ENCODE measurements at regions not wholly inside any gene's neighbourhood (a gene's known extent, or its start where the extent isn't known, plus 50 kb on each side); places are given as distances from the start of the nearest gene placed in this dataset.

DNA sequence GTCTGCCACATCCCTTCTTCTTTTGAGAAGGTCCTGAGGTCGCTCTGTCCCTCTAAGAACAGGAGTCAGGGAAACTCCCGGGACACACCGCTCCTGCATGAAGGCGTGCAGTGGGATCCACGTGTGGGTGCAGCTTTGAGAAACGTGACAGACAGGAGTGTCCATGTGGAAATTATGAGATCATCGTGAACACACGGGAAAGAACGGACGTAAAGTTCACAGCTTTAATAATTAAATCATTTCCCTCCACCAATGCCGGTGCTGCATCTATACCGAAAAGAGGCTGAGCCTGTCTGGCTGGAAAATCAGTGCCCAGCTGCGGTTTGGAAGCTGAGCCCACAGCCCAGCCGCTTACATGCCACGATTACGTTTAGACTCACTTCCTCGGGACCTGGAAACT lies 372.4 kb upstream of the SALL3 start:
- peak; percentile 62 for DNase-seq (ENCODE audit: low spot score)

DNA sequence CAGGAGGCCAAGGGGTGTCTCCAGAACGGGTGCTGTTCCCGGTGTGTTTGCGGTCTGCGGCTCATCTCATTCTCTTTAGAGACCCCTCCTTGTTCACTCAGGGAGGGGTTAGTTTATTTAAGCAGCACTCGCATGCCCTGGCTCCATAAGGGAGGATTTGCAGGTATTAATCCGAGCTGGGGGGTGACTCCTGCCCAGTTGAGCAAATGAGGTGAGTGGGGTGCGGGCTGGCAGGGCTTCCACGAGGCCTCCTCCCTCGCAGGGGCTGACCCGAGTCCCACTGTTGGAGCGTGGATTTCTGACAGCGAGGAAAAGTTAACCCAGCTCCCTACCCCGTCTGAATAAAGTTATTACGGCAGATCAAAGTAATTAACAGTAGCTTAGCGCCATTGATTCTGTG lies 371.8 kb upstream of the SALL3 start:
- peak; percentile 53 for DNase-seq (ENCODE audit: low spot score)

DNA sequence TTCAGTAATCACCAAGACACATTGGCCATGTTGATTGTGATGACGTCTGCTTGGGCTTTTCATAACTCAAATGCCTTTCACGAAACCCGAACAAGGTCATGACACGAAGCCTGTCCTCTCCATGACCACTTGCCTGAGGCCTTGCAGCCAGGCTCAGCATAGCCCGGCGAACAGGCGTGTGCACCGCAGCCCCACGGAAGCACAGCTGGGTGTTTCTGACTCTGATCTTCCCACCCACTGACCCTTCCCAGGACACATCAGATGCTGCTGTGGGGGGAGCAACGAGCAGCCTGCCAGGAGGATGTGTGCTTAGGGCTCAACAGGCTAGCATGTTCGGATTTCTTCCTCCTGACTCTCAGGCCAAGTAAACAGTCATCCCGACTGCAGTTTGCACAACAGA lies 369.4 kb upstream of the SALL3 start:
- DNase-seq (ENCODE audit: low spot score): peak; percentile 73

DNA sequence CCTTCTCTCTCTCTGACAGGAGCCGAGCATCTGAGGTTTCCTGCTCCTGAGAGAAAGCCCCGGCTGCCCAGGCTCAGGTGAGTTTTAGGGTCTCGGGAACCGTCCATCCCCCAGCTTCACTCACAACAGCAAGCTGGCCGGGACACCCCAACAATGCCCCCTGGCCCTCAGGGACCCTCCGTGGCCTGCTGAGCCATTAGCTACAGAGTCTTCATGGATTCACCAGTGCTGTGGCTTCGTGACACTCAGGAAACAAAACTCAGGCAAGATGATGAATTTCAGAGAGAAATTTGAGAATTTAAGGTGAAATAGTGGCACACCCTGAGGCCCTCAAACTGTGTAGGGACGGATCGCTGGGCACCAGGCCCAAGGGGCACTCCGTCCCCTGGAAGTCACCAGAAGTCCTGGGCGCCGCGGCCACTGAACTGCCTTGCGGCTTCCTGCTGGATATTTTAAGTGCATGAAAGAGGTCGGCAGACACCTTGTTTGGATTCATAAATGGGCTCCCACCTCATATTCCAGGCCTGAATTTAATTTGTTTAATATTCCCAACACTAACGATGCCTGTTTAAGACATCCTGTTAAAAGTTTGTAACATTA lies 368.3 kb upstream of the SALL3 start:
- DNase-seq (ENCODE audit: low spot score): peak; percentile 82

DNA sequence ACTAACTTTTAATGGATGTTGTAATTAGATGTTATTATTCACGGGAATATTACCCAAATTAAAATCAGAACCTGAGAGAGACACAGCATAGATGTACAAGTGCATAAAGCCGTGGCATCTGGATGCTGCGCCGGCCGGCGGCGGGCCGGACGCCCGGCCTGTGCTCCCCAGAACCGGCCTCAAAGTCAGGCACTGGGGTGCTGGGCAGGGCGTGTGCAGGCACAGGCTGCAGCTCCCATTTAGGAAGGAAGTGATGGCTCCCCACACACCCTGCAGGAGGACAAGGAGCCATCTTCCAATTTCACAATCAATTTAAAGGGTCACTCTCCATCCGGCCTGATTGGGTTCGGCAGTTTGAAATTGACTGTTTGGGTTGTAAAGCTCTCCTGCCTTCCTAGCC lies 367.7 kb upstream of the SALL3 start:
- DNase-seq (ENCODE audit: low spot score): peak; percentile 51

DNA sequence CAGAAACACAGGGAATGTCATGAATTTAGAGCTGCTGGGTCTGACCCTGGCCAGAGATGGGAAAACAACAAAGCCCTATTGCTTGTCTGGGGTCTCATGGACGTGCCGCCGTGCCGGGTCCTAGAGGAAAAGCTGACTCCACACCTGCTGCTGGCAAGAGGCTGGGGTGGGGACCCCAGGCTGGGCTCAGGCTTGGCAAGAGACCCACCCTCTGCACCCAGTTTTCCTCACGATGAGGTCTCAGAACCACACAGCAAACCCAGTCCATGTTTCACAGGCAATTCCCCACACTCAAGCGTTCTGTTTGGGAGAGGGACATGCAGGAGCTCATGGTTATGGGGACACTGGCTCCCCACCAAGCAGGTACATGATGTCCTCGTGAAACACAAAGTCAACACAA lies 367.3 kb upstream of the SALL3 start:
- peak; percentile 80 for DNase-seq (ENCODE audit: low spot score)

DNA sequence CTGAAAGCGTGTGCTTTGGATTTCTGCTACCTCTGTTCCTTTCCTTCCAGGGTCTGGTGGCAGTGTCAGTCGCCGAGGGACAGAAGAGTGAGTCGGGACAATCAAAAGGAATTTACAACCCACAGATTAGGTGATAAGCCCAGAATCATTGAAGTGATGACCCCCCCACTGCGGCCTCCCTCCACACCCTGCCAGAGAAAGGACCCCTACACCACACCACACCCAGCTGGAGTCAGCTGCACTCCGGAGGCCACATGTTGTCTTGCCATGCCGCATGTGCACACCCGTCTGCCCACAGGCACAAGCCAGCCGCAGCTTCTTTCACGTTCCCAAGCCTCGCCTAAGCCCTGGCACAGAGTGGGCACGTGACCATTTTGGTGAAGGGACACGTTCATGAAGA lies 366.8 kb upstream of the SALL3 start:
- peak; percentile 53 for DNase-seq (ENCODE audit: low spot score)

DNA sequence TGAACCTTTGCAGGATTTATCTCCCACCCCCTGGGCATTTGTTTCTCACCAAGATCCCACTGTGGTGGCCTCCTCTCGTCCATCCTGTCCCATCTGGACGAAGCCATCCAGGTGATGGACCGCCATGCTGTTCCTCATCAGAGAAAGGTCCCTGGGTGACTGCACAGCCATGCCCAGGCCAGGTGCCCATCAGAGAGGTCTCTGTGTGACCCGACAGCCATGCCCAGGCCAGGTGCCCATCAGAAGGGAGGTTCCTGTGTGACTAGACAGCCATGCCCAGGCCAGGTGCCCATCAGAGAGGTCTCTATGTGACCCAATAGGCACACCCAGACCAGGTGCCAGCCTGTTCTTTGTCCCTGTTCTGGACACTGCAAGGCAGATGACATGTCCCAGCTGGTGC lies 360.9 kb upstream of the SALL3 start:
- DNase-seq (ENCODE audit: low spot score): no peak

DNA sequence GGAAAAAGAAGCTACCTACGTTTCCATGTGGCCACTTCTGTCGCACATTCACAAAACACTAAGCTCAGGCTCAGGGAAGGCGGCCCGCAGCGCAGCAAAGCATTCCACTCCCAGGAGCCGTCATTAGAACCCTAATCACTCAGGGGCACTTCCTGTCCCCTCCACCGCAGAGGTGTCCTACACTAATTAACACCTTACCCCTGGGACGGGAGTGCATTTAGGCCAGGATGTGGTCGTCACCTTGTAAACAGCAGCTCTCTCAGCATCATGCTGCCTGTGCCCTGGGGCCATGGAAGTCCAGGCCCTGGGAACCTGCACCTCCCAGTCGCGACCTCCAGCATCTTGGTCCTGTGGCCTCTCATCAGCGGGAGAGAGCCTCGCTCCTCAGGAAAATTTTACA lies 359.8 kb upstream of the SALL3 start:
- DNase-seq (ENCODE audit: low spot score): peak; percentile 55

DNA sequence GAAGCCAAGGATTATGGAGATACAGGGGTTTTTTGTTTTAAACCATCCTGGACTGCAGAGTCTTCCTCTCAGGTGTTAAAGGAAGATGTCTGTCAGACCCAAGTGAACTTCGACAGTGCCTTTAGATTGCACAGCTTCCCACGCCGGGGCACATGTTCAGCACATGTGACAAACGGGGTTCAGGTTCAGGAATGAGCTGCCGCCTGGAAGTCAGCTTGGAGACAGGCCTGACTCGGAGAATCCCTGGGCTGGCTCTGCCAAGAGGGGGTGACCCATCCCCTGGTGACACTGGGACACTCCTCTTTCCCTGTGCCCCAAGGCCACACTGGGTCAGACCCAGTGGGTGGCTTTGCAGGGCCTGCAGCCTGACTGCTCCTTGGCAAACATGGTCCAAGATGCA lies 359.3 kb upstream of the SALL3 start:
- peak; percentile 76 for DNase-seq (ENCODE audit: low spot score)

DNA sequence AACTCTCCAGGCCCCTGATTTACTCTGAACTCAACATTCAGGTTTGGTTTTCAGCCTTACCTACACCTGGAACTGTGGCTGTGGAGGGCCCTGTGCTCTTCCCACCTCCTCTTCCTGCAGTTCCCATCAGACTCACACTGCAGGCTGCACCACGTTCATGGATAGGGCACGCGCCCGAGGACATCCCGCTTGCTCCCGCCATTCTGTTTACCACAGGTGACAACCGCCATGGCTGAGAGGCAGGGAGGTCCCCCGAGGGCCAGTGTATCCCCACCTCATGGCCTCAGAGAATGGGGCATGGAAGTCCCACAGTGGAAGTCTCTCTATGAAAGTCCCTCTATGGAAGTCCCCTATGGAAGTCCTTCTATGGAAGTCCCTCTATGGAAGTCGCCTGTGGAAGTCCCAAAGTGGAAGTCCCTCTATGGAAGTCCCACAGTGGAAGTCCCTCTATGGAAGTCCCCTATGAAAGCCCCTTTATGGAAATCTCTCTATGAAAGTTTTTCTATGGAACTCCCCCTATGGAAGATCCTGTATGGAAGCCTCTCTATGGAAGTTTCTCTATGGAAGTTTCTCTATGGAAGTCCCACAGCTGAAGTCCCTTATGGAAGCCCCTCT lies 358.4 kb upstream of the SALL3 start:
- DNase-seq (ENCODE audit: low spot score): peak; percentile 69

DNA sequence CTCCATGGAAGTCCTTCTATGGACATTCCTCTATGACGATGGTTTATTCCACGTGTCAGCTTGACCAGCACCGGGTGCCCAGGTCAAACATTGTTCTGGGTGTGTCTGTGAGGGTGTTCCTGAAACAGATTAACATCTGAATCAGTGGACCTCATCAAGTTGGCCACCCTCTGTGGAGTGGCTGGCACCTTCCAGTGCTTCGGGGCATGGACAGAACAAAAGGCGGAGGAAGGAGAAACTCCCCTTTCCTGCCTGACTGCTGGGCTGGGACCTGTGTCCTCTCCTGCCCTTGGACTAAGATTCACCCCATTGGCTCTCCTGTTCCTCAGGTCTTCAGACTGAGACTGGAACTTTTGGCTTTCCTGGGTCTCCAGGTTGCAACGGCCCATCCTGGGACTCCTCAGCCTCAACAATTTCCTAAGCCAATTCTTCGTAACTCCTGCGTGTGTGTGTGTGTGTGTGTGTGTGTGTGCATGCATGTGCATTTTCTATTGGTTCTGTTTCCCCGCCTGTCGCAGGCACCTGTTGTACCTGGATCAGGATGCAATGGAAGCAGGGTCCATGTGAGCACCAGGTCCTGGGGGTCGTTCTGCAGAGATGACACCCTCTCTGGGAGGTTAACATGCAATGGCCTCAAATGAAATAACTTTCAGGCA lies 357.2 kb upstream of the SALL3 start:
- peak; percentile 62 for DNase-seq (ENCODE audit: low spot score)

DNA sequence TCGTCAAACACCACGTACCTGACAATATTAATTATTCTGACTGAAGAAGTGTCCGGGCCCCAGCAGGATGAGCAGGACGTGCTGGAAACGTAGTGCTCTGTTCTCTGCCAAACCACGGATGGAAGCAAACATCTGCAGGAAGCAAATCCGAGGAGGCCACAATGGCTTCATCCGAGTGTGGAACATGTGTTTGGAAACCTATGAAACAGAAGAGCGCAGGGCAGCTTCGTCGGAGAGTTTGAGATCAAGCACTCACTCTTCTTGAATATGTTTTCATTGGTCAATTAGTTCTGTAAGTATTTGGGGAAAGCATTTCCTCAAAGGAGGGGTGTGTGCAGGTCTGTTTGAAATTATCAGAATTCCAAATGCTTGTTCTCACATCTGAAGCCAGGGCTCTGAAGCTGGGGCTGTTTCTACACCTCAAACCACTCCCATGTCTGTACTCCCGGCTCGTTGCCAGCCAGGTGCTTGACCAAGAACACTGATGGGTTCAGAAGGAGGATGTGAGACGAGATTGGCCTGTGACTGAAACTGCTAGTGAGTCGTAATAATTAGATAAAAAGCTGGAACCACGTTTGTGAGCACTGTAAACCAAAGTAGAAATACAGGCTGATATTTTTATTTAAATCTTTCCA lies 356.6 kb upstream of the SALL3 start:
- no peak for DNase-seq (ENCODE audit: low spot score)

DNA sequence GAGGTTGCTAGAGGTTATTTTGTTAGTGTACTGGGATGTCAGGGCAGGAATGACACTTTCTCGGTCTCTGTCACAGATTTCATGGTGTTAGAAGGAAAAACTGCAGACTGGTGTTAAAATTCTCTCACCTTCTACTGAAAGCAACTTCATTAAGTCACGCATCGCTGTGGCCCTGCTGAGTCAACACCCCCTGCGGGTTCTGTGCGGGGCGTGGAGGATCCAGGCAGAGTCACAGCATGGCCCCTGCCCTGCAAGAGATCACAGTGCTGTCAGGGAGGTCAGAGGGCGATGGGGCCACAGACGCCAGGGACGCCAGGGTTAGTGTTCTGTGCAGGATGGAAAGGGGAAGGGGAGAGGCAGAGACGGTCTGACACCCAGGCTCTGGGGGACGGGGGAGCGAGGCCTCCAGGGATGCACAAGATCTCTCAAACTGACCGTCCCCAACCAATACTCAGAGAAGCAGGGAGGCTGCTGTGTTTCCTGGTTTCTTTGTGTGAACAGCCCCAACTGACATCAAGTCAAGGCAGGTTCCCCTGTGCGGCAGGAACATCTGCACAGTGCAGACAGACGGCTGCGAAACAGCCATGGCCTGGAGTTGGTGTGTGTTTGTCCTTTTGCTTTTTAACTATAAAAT lies 354.9 kb upstream of the SALL3 start:
- DNase-seq (ENCODE audit: low spot score): peak; percentile 22

DNA sequence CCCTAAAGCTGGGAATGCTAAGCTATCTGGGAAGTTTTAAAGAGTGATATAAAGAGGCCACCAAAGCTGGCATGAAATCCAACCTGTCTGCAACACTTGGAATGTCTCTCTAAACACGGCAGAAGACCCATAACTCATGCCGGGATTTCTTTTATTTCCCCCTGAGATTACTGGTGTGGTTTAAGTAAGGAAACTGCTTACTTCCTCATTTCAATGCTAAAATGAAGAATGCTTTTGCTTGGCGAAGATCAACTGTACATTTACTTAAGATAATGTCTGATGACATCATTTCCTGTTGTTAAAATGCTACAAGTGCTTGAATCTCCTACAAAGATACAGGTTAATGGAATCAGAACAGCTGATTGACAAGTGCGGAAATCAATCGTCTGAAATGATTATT lies 353.8 kb upstream of the SALL3 start:
- no peak for DNase-seq (ENCODE audit: low spot score)

DNA sequence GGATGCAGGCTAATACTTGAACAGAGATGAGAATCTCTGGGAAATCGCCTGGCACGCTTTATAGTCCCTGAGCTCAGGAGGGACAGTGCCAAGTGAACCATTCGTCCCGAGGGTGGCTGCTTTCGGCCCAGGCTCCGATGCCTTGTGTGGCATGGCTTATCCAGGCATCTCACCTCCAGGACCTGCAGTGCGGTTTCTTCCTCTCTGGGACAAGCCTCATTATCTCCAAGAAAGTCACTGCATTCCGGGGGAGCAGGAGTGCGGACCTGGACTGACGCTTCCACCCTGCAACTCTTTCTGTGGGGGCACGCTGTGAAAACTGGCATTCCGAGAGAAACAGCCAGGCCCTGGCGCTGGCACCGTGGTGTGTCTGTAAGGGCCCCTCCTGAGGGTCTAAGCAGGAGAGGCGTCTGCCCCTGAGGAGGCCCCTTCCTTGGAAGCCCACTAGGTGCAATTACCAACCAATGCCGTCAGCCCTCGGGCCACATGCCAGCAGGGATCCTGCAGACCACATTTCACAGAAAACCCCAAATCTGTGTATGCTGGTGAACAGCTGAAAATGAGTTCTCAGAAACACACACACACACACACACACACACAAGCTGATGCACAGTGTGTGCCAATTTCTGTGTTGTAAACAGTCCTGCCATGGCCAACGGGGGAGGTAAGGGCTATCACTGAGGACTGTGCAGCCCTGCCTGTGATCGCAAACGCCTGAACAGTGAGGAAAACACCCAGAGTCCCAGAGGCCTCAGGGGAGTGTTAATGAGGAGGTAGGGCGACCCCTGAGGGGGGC lies 351.9 kb upstream of the SALL3 start:
- DNase-seq (ENCODE audit: low spot score): no peak

DNA sequence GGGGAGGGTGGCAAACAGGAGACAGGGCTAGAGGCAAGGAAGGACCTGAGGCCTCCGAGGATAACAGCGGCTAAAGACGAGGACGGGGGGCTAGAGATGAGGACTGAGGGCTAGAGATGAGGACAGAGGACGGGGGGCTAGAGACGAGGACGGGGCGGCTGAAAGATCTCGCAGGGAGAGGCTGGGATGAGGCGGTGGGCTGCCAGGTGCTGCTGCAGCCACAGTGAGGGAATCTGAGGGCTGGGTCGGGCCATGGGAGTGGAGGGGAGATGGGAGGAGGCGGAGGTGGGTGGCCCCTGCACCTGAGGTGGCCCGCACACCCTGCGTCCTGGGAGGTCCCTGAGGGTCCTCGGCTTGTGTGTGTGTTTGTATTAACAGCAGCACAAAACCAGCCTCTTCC lies 350.2 kb upstream of the SALL3 start:
- no peak for DNase-seq (ENCODE audit: low spot score)

DNA sequence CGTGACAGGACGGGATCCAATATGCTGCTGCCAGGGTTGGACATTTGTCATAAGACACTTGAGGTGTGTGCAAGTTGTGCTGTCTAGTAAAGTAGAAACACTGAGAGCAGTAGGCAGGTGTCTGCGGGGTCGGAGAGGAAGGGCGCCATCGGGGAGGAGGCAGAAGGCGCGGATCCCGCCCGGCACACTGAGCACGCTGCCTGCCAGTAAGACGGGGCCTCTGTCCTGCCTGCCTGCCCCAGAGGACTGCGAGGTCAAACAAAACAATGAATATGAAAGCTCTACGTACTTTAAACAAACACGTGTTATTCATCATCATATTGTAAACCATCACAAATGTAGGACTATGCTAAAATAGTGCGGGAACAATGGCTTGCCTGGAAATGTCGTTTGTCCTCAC lies 349.3 kb upstream of the SALL3 start:
- DNase-seq (ENCODE audit: low spot score): no peak

DNA sequence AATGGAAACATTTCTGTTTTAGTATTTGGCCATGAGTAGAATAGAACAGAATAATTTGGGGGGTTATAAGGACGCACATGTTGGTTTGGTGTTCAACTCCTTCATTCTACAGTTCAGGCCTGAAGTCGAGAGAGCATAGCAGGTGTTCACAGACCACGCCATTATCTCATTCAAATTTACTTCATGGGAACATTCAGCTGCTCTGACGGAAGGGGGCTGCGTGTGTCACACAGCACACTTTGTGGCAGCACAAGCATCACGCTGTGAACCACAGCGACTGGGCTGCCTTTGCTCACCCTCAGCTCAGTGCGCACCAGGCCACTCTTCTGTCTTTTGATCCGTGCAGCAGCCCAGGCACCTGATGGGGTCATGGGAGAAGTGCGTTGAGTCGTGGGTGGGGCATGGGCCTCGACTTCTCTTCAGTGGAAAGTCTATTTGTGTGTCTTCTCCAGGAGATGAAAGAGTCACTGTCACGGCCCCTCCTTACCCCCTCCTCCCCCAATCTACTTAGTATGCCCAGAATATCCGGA lies 348.6 kb upstream of the SALL3 start:
- DNase-seq (ENCODE audit: low spot score): no peak

DNA sequence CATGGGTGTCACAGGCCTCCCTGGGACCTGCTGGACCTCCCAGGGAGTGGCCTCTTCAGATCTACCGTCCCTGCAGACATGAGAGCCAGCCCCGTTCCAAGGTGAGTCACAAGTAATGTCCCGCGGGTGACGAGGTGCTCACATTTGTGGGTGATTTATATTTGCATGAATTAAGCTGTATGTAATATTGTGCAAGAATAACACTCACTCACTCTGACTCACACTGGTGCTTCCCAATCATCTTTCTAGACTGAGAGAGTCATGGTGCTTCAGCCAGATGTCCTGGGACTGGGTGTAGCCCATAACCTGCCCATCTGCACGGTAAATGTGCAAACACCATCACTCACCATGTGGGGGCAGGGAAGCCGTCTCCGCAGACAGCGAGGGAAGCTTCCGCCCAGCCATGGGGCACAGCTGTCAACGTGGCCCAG lies 347.5 kb upstream of the SALL3 start:
- no peak for DNase-seq (ENCODE audit: low spot score)
